Osteoblast (primary cell): ENCODE measurements at regions not wholly inside any gene's neighbourhood (a gene's known extent, or its start where the extent isn't known, plus 50 kb on each side); places are given as distances from the start of the nearest gene placed in this dataset.

Source experiments
- DNase-seq: peaks from one replicate; pipeline ENCODE4 v3.0.0; 2011; ENCODE audit warnings: low spot score, mixed read lengths; ENCODE audit not compliant: insufficient read length; ENCODE audit errors: missing footprints
- H2AFZ ChIP-seq: 2 replicates; pipeline ENCODE4 v1.6.0; 2011; ENCODE audit warnings: mild to moderate bottlenecking, low read length
- H3K27ac ChIP-seq: 2 replicates; pipeline ENCODE4 v1.5.1; 2011; ENCODE audit warnings: mild to moderate bottlenecking, low read depth, low read length, moderate library complexity
- H3K27me3 ChIP-seq: 2 replicates; pipeline ENCODE4 v1.6.0; 2012; ENCODE audit warnings: mild to moderate bottlenecking, control low read depth, inconsistent platforms, low read length, moderate library complexity; ENCODE audit not compliant: insufficient read depth
- H3K36me3 ChIP-seq: 2 replicates; pipeline ENCODE4 v1.5.1; 2011; ENCODE audit warnings: mild to moderate bottlenecking, low read length, control low read depth, moderate library complexity; ENCODE audit not compliant: insufficient read depth
- H3K4me1 ChIP-seq: 2 replicates; pipeline ENCODE4 v1.5.1; 2011; ENCODE audit warnings: mild to moderate bottlenecking, low read length, control low read depth, moderate library complexity; ENCODE audit not compliant: insufficient read depth
- H3K4me2 ChIP-seq: 2 replicates; pipeline ENCODE4 v1.6.0; 2011; ENCODE audit warnings: mild to moderate bottlenecking, low read length; ENCODE audit not compliant: insufficient read depth
- H3K4me3 ChIP-seq: fragments of 200-600 bp; sonication (generic); 3 replicates; pipeline ENCODE4 v1.5.1; 2012; ENCODE audit warnings: mild to moderate bottlenecking, low read length, inconsistent platforms; ENCODE audit not compliant: insufficient read depth
- H3K79me2 ChIP-seq: 2 replicates; pipeline ENCODE4 v1.6.0; 2012; ENCODE audit warnings: mild to moderate bottlenecking, low read length, control low read depth, inconsistent platforms; ENCODE audit not compliant: insufficient read depth
- H3K9me3 ChIP-seq: 2 replicates; pipeline ENCODE4 v1.5.1; 2011; ENCODE audit warnings: low read depth, low read length, control low read depth
- H4K20me1 ChIP-seq: 2 replicates; pipeline ENCODE4 v1.6.0; 2012; ENCODE audit warnings: mild to moderate bottlenecking, low read length, control low read depth; ENCODE audit not compliant: insufficient read depth
- TF ChIP-seq, protein P1 (sequence below): IDR thresholded peaks from 2 replicates; pipeline ENCODE4 v1.5.1; 2011; ENCODE audit warnings: mild to moderate bottlenecking, low read depth, low read length, moderate library complexity; ENCODE audit errors: extremely low read depth

GRCh38 chr18:78352910-78353309 lies 626.7 kb upstream of the SALL3 start:
- no peaks in the 10 kb centered on the region for H3K79me2 ChIP-seq
- H3K27ac ChIP-seq, result no peak overlapping the region
- no peaks in the 10 kb centered on the region for H3K9me3 ChIP-seq

DNA sequence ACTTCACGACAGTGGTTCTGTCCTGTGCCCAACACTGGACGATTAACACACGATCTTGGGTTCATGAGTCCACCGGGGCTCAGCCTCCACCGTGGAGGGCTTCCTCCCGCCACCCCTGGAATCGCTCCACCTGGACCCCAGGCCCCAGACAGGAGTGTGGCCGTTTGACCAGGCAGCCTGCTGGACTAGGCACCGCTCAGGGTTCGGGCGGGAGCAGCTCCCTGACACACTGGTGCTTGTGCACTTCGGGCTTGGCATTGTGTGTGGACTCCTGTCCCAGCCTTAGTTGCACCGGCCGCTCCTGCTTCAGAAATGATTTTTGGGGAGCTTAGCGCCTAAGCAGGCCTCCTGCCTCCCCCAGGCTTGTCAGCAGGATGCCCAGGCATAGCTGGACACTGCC lies 617.4 kb upstream of the SALL3 start:
- no peaks in the 10 kb centered on the region for H3K4me1 ChIP-seq
- no peaks in the 10 kb centered on the region for H3K79me2 ChIP-seq
- no peak overlapping the region for H3K4me2 ChIP-seq
- H3K27ac ChIP-seq, result no peak overlapping the region
- TF ChIP-seq, protein P1, sequence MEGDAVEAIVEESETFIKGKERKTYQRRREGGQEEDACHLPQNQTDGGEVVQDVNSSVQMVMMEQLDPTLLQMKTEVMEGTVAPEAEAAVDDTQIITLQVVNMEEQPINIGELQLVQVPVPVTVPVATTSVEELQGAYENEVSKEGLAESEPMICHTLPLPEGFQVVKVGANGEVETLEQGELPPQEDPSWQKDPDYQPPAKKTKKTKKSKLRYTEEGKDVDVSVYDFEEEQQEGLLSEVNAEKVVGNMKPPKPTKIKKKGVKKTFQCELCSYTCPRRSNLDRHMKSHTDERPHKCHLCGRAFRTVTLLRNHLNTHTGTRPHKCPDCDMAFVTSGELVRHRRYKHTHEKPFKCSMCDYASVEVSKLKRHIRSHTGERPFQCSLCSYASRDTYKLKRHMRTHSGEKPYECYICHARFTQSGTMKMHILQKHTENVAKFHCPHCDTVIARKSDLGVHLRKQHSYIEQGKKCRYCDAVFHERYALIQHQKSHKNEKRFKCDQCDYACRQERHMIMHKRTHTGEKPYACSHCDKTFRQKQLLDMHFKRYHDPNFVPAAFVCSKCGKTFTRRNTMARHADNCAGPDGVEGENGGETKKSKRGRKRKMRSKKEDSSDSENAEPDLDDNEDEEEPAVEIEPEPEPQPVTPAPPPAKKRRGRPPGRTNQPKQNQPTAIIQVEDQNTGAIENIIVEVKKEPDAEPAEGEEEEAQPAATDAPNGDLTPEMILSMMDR, result no peak
- no peak overlapping the region for H3K4me3 ChIP-seq
- H3K36me3 ChIP-seq, result no peaks in the 10 kb centered on the region
- no peaks in the 10 kb centered on the region for H3K9me3 ChIP-seq
- DNase-seq, result no peak
- no peaks in the 10 kb centered on the region for H3K27me3 ChIP-seq
- H4K20me1 ChIP-seq, result no peaks in the 10 kb centered on the region
- no peak overlapping the region for H2AFZ ChIP-seq

More at GRCh38 chr18:78352910-78353309, 626.7 kb upstream of the SALL3 start:
- no peaks in the 10 kb centered on the region for H3K36me3 ChIP-seq
- no peak overlapping the region for H2AFZ ChIP-seq
- DNase-seq, result no peak
- no peaks in the 10 kb centered on the region for H4K20me1 ChIP-seq
- H3K27me3 ChIP-seq, result no peaks in the 10 kb centered on the region
- H3K4me2 ChIP-seq, result no peak overlapping the region
- TF ChIP-seq, protein P1, result no peak
- H3K4me3 ChIP-seq, result no peak overlapping the region
- H3K4me1 ChIP-seq, result no peaks in the 10 kb centered on the region

DNA sequence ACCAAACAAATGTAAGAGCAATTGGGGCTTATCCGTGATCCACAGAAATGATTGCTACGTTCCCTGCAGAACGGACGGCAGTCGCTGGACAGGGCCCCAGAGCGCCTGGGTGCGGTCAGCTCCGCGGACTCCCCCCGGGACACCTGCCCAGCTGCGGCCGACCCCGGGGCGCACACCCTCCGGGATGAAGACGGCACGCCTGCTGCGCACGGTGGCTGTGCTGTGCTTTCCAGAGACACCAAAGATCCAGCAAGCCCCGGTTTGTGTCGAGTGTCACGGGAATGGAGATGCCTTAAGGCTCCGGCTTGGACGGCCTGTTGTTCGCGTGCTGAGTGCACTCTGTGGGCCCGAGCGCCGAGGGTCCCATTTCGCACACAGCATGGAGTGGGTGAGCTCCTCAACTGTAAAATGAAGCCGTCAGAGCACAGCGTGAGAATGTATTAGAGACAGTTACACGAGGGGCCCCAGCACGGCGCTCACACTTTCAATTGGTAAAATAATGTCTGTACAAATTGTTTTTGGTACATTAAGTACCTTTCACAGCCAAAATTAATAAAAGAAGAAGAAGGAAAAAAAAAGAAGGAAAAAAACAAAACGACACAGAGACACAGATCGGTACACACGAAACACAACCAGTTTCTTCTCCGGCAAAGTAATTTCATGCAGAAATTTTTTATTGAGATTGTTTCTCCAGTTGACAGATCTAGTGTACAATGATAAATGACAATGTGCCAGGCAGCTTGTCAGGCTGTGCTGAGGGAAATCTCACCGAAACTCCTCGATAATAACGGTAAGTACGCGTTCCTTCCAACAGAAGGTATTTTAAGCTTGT lies 615.8 kb upstream of the SALL3 start:
- H3K4me1 ChIP-seq, result no peaks in the 10 kb centered on the region
- H3K27me3 ChIP-seq, result no peaks in the 10 kb centered on the region
- no peak overlapping the region for H3K27ac ChIP-seq
- DNase-seq, result no peak
- TF ChIP-seq, protein P1, result no peak
- H2AFZ ChIP-seq, result no peak overlapping the region
- H4K20me1 ChIP-seq, result no peaks in the 10 kb centered on the region
- no peaks in the 10 kb centered on the region for H3K79me2 ChIP-seq
- H3K4me2 ChIP-seq, result no peak overlapping the region
- no peaks in the 10 kb centered on the region for H3K9me3 ChIP-seq
- H3K4me3 ChIP-seq, result no peak overlapping the region
- no peaks in the 10 kb centered on the region for H3K36me3 ChIP-seq

- Histone ChIP-seq H2AFZ (no peak overlapping the region), H3K4me1 (no peaks in the 10 kb centered on the region), H3K36me3 (no peaks in the 10 kb centered on the region), H3K79me2 (no peaks in the 10 kb centered on the region), H4K20me1 (no peaks in the 10 kb centered on the region), H3K27ac (no peak overlapping the region), H3K27me3 (no peaks in the 10 kb centered on the region), H3K4me2 (no peak overlapping the region), H3K4me3 (no peak overlapping the region), H3K9me3 (peaks cover 3% of the 10 kb centered on the region)
- TF ChIP-seq, protein P1, result no peak
- no peak for DNase-seq
These were observed 615.1 kb upstream of the SALL3 start for GRCh38 chr18:78364388-78364960.
